ELF-1 (cell line): ENCODE measurements at regions not wholly inside any gene's neighbourhood (a gene's known extent, or its start where the extent isn't known, plus 50 kb on each side); places are given as distances from the start of the nearest gene placed in this dataset.

Experiments used
- DNase-seq: peaks from one replicate; pipeline ENCODE4 v3.0.0-alpha.2; 2016; ENCODE audit warnings: low read depth, low spot score

DNA sequence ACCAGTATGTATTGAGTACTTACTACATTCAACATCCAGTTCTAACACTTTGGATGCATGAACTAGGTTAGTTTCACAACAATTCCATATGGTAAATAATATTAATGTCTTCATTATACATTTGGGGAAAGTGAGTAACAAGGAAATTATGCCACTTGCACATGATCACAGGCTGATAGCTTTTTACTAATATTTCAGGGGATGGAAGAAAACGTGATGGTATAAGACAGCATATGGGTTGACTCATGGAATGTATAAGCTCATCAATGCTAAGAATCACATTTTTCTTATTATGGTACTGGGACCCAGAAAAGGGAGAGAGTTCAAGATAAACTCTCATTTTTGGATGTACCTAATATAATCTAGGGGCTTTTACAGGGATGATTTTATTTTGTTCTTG is 188.7 kb downstream of the MIAT start:
- no peak for DNase-seq

DNA sequence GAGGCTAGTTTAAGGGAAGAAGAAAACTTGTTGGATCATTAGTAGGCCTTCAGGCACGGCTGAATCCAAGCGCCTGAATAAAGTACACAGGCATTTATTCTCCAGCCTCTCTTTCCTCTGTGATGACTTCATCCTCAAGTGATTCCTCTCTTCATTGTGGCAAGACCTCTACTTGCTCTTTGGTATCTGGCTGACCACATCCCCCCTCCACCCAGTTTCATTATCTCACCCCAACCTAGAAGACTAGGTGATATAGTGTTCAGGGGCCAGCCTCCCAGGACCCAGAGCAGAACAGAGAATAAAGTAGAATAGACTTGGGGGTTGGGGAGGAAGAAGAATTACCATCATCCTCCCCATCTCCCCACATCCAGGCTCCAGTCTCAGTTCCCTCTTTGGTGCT is 189.3 kb downstream of the MIAT start:
- no peak for DNase-seq

DNA sequence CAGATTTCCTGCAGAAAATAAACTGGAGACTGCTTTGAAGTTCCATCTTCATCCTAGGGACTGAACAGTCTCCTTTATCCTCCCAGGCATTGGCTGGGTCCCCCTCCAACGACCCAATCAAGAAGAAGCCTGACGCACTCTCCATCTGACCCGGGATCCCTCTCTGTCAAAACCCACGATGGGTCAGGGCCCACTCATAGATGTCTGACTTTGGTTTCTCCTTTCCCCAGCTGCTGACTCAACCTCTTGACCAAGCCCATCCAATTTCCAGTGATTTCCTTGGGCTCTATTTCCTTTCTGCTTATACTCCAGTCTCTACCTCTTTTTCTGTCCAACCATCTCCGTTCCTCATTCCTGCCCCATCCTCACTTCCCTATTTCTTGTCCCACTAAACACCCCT is 189.7 kb downstream of the MIAT start:
- DNase-seq, result no peak

DNA sequence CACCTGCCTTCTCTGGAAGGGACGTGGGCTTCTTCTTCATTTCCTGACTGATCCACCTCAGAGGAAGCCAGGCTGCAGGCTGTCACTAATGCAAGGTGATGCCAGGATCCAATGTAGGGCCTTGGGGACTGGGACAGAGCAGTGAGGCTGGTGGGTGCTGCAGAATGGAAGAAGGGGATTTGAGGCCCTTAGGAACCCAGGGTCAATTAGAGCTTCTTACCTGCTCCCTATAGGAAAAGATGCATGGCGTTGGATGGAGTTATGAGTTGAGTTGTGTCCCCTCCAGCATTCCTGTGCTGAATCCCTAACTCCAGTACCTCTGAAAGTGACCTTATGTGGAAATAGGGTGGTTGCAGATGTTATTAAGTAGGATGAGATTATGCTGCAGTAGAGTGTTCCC is 190.4 kb downstream of the MIAT start:
- no peak for DNase-seq

DNA sequence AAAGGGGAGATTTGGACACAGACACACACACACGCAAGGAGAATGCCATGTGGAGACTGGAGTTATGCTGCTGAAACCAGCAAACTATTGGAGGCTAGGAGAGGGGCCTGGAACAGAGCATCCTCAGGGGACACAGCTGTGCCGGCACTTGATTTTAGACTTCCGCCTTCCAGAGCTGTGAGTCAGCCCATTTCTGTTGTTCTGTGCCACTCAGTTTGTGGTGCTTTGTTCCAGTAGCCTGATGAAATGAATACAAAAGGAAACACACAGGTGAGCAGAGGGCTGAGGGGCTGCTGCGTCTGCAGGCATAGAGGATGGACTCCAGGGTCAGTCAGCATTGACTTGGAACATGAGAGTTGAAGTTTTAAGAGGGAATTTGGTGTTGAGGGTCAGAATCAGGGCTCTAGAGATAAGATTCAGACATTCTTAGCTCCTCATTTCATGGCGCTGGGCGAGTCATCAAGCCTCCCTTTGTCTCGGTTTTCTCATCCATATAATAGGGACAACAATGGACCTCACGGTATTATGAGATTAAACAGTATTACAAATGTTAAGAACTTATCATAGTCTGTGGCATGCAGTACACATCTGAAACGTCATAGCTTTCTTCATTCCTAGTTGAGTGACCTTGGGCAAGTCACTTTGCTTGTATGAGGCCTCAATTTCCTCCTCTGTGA is 191.0 kb downstream of the MIAT start:
- peak; percentile 26 for DNase-seq

DNA sequence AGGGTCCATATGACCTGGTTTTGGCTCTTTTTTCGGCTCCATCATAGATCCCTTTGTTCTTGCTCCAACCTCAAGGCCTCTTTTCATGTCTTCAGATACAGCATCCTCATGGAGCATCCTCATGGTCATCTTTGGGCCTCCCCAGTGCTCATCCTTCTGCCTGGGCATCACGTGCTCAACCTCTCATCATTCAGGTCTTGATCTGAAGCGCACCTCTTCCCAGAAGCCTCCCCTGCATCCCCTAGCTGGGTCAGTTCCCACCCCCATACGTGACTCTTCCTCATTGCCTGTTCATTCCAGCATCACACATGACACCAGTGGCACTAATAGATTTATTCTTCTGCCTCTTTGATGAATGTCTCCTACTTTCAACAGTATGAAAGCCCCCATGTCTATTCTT is 192.2 kb downstream of the MIAT start:
- DNase-seq, result no peak

DNA sequence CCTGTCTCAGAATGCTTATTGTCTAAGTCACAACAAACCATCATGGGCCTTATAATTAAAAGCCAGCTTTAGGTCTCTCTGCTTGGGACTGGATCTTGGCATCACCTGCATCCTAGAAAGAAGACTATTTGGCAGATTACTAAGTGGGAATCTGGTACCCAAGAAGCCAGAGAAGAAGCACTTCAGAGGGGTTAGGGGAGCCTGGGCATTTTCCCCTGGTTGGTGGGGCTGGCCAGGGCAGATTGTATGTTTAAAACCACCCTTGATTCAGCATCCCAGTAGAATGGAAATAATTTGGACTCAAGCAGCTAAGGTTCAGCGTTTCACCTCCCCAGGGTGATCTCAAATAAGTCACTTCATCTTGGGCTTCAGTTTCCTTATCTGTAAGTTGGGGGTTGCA is 193.7 kb downstream of the MIAT start:
- DNase-seq, result no peak

DNA sequence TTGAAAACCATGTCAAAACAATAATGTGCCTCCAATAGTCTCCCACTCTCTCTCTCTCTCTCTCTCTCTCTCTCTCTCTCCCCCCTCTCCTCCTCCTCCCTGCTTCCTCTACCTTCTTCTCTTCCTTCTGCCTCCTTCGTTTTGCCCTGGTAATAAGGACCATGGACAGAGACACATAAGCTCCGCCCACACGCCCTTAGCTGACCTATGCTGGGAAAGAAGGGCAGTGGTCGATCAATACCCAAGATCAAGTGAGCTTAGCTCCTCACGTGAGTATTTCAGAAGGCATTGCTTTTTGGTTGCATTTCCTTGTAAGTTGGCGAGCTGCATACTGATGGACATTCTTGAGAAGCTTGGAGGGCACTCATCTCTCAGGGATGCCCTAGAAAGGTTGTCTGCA is 194.8 kb downstream of the MIAT start:
- DNase-seq, result peak; percentile 79

DNA sequence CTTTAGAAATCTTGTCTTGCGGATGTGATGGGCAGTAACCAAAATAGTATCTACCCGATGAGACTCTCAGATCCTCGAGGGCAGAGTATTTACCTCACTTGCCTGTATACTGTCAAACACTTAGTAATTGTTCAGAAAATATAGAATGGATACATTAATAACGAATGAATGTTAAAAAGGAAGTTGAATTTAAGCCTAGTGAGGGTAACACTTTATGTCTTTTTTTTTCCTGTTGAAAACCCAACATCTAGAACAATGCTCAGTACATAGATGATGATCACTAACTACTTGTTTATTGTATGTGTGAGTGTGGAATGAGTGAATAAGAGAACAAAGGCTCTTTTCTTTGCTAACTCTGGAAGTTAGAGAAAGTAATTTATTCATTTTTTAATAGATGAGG is 195.7 kb downstream of the MIAT start:
- no peak for DNase-seq

DNA sequence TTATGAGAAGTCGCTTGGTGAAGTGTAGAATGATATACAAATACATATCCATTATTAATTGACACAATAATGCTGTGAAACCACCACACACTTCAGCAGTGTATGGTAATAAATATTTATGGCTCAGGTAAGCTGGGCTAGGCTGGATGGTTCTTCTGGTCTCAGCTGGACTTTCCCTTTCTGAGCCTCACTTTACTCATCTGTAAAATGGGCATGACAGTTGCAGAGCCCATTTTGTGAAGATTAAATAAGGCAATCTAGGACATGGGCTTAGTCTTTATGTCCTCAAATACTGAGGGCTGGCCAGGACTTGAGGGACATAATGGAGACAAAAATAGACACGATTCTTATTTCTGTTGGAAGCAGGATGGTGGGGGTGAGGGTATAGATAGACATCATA is 196.1 kb downstream of the MIAT start:
- DNase-seq, result no peak

DNA sequence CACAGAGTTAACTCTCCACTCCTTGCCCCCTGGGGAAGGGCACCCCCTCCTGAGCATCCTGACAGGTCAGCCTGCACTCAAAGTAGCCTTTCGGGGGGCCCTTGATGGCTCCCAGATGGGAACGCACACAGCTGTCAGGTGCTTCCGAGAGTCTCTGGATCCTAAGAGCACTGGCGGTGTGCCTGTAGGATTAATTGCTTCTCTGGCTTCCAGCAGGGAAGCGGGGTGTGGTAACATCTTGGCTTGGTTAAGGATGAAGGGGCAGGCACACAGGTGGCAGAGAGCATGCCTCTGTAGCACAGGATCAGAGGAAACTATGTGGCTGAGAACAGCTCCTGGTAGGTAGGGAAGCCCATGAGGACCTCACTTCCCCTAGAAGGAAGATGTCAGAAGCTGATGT is 199.8 kb downstream of the MIAT start:
- DNase-seq, result no peak

DNA sequence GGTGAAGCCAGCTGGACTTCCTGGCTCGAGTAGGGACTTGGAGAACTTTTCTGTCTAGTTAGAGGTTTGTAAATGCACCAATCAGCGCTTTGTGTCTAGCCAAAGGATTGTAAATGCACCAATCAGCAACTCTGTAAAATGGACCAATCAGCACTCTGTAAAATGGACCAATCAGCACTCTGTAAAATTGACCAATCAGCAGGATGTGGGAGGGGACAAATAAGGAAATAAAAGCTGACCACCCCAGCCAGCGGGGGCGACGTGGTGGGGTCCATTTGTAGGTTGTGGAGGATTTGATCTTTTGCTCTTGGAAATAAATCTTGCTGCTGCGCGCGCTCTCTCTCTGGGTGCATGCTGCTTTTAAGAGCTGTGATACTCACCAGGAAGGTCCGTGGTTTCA is 202.9 kb downstream of the MIAT start:
- DNase-seq, result no peak

DNA sequence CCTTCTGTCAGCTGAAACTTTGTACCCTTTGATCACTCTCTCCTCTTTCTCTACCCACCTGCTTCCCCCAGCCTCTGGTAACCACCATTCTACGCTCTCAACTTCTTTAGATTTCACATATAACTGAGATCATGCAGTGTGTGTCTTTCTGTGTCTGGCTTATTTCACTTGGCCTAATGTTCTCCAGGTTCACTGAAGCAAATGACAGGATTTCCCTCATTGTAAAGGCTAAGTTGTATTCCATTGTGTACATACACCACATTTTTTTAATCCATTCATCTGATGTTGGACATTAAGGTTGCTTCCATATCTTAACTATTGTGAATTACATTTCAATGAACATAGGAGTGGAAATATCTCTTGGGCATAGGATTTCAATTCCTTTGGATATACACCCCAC is 207.6 kb downstream of the MIAT start:
- DNase-seq, result no peak

DNA sequence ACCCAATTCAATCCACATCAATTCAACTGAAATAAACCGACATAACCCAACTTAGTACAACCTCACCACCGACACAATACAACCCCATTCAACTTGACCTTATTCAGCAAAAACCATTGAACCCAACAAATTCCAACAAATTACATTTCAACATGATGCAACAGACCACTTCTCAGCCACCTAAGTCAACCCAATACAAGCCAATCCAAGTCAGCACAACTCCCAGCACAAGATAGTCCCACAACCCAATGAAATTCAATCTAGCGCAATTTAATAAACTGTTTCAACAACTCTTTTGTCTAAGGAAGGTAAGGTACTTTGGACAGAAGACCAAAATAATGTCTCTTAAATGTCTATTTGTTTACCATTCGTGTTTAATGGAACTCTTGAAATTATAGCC is 226.0 kb downstream of the MIAT start:
- DNase-seq, result no peak

DNA sequence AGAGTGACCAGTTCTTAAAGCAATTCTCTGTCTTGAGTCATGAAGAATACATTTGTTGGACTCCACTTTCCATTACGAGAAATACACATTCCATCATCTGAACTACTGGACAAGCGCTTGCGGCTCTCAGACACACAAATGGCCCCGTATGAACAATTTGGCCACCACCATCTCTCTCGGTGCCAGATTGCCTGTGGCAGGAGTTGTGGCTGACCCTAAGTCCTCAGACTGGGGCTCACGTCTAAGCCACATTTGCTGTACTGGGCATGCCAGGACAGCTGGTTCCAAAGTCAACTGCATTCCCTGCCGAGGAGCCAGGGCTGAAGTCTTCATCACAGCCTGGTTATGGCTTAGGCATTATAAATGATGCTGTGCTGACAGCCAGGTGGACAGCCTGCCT is 227.5 kb downstream of the MIAT start:
- DNase-seq, result no peak

DNA sequence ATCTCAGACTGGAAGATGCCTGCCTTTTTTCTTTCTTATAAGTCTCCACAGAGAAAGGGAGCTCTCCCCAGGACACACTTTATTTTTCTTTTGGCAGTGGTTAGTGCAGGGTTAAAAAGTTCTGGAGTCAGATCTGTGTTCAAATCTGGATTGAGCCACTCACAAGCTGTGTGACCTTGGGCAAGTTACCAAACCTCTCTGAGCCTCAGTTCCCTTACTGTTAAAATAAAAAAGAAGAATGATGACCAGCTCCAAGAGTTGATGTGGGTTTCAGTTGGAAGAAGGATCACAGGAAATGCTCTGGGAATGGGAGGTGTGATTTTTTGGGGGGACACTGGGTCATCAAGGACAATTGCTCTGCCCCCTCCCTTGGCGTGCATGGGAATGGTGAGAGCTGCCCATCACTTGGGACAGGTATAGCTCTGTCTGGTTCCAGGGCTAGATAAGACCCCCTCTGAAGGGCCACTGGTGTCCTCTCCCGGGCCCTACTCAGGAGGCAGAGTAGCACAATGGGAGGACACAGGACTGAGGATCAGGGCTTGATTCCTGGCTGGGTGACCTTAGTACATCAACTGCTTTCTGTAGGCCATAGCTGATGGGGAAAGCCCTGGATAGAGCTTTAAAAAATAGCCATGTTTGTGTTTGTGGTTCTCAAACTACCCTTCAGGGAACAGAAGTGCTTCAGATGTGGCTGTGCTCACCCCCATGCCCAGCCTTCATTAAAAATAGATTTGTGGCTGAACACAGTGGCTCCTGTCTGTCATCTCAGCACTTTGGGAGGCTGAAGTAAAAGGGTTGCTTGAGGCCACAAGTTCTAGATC is 228.3 kb downstream of the MIAT start:
- DNase-seq, result no peak

DNA sequence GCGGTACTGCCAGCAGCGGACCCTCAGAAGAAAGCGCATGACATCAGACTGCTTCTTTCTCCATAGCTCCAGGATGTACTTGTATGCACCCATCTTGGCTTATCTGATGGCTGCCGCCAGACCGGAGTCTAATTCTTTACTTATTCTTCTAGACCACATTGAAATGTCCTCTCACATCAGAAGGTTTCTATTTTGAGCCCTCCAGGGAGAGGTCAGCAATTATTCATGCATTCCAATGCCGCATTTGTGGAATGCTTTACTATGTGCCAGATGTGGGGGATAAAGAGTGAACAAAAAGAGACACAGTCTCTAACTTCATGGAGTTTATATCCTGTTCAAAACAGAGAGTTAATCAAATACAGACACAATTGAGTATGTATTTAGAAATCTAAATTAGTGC is 230.1 kb downstream of the MIAT start:
- peak; percentile 67 for DNase-seq

DNA sequence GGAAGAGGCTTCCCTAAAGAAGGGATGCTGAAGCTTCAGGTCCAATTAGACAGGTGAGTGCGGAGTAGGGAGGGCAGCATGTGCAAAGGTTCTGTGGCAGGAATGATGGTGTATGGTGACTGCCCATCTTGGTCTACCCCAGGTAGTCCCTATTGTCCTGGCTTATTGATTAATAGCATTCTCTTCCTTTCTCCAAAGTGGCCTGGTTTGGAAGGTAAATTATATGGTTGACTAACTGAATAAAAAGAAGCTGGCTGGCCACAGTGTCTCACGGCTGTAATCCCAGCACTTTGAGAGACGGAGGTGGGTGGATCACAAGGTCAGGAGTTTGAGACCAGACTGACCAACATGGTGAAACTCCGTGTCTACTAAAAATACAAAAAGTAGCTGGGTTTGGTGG is 230.5 kb downstream of the MIAT start:
- no peak for DNase-seq

DNA sequence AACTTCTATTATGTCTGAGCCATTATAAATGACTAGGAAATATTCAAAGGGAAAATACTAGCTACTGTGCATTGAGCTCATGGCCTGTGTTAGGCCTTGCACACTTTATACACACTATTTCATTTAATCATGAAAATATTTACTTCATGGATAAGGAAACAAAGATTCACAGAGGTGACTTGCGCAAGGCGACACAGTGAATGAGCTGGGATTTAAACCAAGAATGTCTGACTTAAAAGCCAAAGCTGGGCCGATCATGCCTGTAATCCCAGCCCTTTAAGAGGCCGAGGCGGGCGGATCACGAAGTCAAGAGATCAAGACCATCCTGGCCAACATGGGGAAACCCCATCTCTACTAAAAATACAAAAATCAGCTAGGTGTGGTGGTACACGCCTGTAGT is 231.5 kb downstream of the MIAT start:
- no peak for DNase-seq

DNA sequence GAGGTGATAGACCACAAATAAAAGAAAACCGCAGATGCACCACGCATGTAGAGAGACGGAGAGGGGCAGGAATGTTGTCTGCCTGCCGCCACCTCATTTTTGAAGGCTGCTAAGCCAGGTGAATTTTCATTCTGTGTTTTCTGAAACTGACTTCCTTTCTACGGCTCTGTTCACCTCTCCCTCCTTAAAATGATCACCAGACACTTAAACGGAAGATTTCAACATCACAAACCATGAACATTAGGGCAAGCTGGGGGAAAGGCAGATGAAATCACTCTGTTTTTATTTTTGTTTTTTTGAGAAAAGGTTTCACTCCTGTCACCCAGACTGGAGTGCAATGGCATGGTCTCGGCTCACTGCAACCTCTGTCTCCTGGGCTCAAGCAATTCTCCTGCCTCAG is 232.4 kb downstream of the MIAT start:
- no peak for DNase-seq

DNA sequence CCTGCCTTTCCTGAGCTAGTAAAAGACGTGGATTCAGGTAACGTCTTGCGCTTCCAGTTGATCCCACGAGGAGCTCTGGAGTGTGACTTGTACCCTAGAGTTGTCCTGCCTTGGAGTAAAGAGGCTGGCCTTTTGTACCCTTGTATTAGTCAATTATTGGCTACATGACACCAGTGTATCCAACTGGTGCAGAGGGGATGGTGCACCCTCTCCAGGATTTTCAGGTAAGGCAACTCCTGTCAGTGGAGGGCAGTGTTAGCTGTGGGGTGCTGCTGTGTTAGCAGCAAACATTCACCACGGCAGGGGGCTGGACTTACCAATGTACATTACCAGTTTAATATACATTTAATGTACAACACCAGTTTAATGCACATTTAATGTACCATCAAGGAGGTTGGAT is 233.5 kb downstream of the MIAT start:
- no peak for DNase-seq

DNA sequence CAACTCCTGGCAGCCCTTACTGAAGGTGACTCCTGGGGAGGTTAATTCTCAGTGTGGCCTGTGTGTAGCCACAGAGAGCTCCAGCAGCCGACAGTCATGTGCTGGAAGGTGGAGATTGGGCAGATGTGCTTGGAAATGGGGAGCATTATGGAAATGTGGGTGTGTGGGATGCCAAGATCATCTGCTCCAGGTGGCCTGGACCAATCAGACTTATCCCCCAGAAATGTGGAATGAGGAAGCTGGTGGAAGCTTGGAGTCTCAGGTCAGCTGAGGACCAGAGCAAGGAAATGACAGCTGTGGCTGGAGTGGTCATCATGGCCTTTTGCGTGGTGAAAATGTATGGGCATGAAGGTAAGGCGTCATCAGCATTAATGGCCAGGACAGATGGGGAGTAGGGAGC is 234.0 kb downstream of the MIAT start:
- DNase-seq, result no peak
